NCI-H748 treated with DMSO at 0.1 percent for 48 hours (cell line): ENCODE measurements at regions not wholly inside any gene's neighbourhood (a gene's known extent, or its start where the extent isn't known, plus 50 kb on each side); places are given as distances from the start of the nearest gene placed in this dataset.

Experiments used
- DNase-seq: peaks from one replicate; lab custom pipeline; 2025; lab: John Stamatoyannopoulos, UW

GRCh38 chr10:36629476-36629875, 495.9 kb upstream of the ANKRD30A start:
- no peak for DNase-seq

GRCh38 chr10:36624551-36625100, 500.8 kb upstream of the ANKRD30A start:
- DNase-seq = no peak

DNA sequence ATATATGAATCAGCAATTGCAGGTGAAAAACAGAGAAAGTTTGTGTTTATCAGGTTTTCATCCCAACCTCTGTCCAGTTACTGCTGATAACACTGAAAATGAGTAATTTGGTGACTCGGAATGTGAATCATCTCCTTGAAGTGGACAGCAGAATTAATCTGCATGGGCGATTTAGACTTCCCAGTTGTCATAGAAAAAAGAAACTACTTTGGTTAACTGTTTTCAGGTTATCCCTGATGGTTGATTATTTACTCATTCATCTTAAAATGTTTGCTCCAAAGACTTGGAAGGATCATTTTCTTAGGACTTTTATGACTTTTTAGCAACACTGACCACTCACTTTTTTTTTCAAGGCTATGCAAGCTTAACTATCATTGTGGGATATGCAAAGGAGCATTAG, 504.1 kb upstream of the ANKRD30A start:
- DNase-seq = no peak

DNA sequence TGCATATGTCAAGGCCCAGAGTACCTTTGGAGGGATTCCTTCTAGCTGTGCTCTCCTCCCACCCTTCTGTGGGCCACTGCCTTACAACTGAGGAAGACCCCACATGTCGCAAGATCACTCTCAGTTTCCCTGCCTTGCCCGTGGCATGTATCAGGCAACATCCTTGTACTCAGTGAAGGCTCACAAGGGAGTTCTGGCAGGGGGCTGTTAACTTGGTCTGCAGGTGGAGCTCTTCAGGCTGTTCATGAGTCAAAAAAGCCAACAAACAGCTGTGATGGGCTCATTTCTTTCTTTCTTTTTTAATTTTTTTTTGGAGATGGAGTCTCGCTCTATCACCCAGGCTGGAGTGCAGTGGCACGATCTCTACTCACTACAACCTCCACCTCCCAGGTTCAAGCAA, 513.0 kb upstream of the ANKRD30A start:
- DNase-seq = no peak

DNA sequence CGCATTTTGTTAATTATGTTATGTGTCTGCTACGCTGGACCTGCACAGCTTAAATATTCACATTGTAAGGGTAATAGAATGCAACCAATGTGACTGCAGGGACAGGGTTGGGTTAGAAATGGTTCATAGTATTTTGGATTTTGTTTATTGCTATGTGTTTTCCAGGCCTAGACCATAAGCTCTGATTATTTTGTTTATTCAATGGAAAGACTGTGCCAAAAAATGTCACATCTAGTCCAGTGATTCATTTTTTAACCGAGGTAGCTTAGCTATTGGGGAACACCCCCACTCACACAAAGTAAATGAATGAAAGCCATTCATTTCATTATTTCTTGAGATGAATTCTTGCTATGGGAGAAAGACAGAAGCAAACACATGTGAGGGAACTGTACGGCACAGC, 516.5 kb upstream of the ANKRD30A start:
- no peak for DNase-seq

DNA sequence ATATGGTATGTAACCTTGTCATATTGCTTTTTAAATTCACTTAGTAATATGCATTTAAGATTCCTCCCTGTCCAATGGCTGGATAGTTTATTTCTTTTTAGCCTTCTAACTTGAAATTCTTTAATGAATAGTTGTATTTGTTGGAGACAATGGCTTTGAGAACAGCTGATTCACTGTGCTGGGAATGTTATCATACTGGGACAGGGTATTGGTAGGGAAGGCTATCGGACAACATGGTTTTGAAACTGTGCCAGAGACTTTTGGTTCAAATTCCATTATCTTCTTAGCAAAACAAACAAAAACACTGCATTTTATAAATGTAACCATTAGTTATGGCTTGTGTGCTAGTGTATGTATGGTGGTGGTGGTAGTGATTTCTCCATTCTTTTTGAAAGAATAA, 517.1 kb upstream of the ANKRD30A start:
- DNase-seq = no peak

DNA sequence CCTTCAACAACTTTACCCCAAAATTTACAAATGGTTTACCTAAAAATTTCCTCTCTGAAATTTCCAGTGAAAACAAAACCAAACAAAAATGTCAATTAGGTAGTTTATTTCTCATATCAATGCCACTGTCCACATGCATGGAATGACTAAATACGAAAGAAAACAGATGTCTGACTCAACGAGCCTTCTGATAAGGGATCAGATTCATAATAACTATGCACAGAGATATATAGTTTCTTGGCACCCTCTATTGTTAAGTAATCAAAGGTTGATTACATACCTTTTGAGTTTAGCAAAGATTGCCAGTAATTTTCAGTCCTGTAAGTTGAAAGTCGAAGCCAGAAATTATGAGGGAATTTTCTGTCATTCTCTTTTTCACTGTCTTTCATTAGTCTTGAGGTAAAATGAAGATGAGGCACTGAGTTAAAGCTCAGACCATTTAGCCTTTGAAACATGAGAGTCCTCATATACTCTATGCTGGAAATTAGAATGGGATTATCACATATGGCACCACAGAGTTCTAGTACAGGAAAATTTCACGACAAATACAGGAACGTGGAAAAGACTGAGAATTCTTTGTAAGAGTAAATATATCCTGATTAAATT, 519.1 kb upstream of the ANKRD30A start:
- DNase-seq = no peak

- no peak for DNase-seq
Measured at GRCh38 chr10:36604316-36604715, 521.1 kb upstream of the ANKRD30A start.

DNA sequence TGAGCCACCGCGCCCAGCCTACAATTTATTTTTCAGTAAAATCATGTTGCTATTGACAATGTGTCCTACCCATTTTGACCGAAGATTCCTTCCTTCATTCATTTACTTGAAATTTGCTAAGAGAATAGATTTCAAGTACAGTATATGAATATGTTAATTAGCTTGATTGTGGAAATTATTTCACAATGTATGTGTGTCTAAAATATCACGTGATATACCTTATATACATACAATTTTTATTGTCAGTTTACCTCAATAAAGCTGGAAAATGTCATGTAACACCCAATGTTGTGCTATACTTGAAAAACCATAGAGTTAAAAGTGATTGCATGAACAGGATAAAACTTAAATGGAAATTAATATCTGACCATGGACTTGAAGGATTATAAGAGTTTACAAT, 521.7 kb upstream of the ANKRD30A start:
- no peak for DNase-seq

DNA sequence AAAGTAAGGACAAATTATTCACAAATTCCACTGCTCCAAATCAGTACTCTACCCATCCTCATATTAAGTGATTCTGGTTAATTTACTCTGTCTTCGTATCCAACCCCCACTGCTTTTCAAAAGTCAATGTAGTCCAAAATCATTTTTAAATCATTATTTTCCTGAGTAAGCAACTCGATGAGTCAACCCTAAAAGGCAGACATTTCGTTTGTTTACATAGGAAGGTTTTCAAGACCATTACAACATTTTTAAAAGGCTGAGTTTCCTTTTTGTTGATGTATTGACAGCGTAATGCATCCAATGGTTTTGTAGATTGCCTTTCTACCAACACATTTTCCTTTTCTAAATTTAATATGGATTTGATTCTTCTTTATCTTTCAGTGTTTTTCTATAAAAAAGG, 523.0 kb upstream of the ANKRD30A start:
- DNase-seq = no peak

DNA sequence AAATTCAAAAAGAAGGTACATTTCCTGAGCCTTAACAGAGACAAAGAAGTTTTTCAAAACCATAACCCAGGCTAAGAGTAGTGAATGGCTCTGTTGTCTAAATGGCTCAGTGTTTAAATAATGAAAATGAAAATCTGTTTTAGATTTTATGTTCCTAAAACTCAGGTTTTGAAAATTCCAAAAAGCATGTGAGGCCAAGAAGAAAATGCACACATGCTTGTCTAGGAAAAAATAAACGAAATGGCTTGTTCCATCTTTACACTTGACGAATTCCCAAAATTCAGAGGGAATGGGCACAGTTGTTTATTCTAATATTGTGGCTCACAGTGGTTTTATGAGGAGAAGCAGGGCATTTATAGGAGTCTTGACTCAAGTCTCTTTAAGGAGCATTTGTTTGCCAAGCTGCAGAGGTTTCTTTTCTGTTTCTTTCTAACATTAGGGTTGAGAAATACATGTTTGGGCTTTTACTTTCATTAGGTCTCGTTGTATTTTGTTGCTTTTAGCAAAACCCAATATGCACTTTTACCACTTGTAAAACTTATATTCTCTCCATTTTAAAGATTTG, 527.6 kb upstream of the ANKRD30A start:
- DNase-seq = no peak

DNA sequence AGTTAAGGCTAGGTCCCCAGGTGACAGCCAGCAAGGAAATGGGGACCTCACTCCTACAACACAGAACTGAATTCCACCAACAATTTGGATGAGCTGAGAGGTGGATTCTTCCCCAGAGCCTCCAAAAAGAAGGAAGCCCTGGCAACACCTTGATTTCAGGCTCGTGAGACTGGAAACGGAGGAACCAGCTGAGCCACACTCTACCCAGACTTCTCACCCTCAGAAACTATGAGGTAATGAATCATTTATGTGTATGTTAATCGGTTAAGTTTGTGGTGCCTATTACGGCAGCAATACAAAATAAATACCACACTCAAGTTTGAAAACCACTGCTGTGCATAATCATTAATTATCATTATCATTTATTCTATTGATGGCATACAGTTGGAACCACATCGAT, 532.4 kb upstream of the ANKRD30A start:
- DNase-seq = no peak

- DNase-seq = no peak
Measured at GRCh38 chr10:36591436-36591835, 534.0 kb upstream of the ANKRD30A start.

DNA sequence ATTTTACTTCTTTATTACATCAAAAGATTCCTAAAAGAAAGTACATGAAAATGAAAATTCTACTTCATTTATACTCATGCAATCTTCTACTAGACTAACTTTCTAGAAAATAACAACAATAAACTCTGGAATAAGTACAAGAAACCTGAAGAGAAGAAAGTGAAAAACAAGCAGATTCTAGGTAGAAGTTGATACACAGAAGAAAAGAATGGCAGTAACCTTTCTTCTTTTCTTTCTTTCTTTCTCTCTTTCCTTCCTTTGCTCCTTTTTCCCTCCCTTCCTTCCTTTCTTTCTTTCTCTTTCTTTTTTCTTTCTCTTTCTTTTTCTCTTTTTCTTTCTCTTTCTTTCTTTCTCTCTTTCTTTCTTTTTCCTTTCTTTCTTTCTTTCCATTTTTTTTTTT, 541.7 kb upstream of the ANKRD30A start:
- no peak for DNase-seq

GRCh38 chr10:36581237-36581636, 544.2 kb upstream of the ANKRD30A start:
- no peak for DNase-seq

- no peak for DNase-seq
Measured at GRCh38 chr10:36578306-36578705, 547.1 kb upstream of the ANKRD30A start.

DNA sequence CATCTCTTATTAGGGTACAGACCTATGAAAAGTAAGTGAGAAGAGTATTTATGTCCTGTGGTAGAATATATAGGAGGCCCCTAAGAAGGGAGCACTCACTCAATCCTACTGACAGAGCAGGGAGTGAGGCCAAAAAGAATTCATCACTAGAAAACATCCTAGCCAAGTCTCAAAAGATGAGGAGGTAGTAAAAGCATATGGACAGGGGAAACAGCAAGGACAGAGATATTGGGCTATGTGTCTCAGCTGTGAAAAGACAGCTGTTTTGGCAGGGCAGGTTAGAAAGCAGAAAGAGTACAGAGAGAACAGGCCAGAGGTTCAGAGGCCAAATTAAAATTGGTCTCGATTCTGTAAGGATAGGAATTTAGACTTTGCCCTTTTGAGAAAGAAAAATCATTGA, 548.3 kb upstream of the ANKRD30A start:
- no peak for DNase-seq

DNA sequence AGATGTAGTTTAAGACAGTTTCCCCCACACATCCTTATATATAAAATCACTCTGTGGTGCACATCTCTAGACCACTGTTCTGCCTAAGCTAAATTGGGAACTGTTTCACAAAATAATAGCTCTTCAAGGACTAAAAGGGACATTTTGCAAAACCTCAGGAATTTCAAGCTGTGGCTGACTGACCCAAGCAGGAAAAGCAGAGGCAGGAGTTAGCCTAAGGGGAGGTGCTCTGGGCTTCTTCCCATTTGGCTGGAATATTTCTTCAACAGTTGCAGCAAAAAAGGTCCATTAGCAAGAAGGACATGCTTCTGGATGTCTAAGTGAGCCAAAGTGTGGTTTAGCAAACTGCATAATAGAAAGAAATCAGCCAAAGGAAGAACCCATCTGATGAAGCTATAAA, 551.2 kb upstream of the ANKRD30A start:
- no peak for DNase-seq

GRCh38 chr10:36573246-36573645, 552.2 kb upstream of the ANKRD30A start:
- DNase-seq = no peak

DNA sequence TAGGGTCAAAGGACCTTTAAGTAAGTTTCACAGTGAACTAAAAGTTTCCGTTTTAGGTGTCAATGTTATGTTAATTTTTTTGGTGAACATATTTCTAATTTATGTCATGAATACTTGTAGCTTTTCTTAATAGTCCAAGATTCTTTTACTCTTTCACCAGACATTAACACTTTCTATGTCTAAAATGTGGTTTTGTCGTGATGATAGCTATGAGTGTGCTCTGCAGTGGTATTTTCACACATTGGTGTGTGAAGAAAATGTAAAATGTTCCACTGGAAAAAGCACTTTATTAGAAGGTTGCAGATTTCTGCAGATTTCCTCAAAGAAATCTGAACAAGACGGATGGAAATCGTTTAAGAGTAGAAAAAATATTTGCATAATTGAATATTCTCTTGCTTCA, 561.0 kb upstream of the ANKRD30A start:
- DNase-seq = no peak

DNA sequence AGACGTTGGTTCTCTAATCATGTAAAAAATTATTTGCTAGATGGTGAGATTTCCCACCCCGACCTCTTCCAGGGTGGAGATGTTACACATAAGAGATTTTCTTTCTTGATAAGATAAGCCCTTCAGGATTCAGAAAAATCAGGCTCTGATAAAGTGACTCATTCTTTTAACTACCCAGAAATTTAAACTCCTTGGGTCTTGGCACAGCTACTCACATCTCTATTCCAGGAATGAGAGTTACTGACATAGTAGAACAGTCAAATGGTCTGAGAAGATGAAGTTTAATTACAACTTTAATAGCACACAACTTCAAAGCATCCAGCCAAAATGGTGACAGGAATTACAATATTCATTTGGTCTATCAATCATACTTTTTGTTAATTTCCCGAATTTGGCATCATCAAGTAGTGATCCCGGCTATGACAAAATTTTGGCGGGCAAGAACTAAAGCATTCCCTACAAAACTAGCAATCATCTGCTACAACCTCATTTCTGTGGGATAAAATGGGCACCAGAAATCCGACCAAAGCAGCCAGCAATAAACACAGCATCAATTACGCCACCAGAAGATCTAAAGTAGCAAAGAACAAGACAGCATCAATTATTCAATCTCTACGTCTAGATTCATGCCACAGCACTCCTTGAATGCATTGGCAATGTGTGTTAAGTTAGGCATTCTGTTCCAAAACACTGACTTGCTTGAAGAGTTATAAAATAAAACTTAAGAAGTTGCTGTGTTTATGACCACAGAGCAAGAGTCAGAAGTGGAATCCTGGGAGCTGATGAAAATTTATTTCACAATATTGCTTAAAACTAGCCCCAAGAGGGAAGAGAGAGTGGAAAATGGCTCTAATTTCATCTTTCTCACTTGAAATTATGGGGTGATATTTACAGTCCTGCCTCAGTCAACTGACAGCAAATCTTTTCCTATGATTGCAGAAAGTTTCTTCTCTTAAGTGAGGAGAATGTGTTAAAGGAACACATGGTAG, 565.7 kb upstream of the ANKRD30A start:
- DNase-seq = no peak

GRCh38 chr10:36556468-36556867, 568.9 kb upstream of the ANKRD30A start:
- no peak for DNase-seq

DNA sequence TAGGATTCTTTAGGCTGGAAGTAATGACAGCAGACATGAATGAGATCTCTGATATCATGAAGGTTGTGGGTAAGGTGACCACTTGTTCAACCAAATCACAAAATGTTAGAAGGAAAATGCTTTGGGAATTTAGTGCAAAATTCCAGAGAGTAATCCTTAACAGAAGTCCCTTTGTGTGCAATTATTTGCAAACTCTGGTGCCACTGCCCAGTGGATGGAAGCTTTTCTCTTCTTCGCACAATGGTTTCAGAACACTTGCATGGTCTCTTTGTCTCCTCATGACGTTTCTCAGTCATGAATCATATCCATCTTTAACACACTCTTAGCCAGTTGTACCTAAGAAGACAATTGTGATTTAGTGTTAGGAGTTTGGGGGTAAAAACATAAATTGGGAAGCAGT, 570.4 kb upstream of the ANKRD30A start:
- DNase-seq = no peak
